Activated T-helper 1 cell treated with Interleukin-2 at 50 U/mL for 16 hours (primary cell): ENCODE measurements at regions not wholly inside any gene's neighbourhood (a gene's known extent, or its start where the extent isn't known, plus 50 kb on each side); places are given as distances from the start of the nearest gene placed in this dataset.

Experiments
- DNase-seq: peaks from one replicate; pipeline ENCODE4 v3.0.0-alpha.2; 2020; ENCODE audit warnings: low read depth

DNA sequence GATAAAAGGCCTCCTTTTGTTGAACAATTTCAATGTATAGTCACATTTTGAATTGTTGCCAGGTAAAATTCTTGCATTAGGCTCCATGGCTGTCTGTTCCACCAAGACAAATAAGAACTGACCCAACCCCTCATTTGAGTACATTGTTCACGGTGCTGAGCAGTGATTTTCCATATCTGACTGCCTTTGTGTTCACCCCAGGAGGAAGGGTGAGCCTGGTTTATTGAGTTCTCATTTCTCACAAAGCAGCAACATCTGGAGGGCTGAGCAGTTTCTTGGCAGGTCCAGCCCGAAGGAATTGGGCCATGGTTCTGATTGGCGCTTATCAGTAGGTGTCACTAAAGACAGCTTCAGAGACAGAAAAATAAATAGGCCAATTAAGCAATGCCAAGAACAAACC is 149.1 kb downstream of the BMP4 start:
- no peak for DNase-seq

DNA sequence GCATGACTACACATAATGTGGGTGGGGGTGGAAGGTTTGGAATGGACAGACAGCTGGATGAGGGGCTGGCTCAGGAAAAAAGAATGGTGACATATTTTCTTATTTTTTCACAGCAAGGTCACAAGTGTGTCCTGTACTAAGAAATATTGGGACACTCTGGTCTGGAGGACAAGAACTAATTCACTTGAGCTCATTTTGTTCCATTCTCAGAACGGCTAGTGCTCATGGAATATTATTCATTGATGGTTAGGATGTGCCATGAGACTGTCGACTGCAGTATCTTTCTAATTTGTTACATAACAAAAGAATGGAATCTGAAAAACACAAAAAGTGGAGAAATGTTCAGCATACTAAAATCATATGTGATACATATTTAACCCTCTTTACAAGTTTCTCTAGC is 149.5 kb downstream of the BMP4 start:
- no peak for DNase-seq

DNA sequence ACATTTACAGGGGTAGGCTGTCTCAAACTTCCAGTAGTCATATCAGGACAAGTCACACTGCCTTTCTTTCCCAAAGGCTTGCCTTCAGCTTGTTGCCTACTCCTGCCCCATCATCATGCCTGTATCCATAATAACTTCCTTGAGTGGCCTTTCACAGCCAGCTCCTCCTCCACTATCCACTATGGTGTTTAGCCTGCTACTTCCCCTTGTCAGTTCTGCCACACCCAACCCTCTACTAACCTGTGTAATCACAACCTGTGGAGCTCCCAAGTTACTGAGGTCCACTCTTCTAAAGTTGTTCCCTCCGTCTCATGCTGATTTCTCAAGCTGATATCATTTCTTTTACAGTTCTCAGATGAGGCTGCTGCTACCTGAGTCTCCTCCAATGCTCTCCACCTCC is 159.9 kb downstream of the BMP4 start:
- no peak for DNase-seq

DNA sequence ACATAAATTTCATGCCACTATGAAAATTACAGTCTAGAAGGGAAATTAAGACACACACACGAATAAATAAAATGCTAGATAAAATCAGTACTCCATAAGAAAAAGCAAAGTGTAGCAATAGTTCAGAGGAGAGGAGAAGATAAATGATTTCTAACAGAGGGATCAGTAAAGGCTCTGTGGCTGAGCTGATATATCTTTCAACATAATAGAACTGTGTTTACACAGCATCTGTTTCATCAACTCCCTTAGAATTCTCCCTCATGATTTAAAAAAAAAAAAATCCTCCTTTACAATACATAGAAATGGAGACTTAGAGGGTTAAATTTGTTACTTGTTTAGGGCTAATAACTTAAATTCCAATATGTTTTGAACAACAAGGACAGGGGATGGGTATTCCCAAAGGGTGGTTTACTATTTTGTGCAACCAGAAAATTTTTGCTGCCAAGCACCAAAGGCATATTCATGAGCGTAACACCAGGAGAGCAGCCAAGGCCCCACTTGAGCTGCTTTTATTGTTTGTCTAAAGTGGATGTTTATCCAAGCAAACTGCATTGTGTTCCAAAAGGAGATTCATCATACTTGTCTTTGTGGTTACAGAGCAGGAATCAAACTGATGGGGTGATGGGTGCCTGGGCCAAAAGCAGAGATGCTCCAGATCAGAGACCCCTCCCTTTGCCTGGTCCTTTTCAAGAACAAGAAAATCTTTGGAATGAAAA is 162.7 kb downstream of the BMP4 start:
- no peak for DNase-seq

DNA sequence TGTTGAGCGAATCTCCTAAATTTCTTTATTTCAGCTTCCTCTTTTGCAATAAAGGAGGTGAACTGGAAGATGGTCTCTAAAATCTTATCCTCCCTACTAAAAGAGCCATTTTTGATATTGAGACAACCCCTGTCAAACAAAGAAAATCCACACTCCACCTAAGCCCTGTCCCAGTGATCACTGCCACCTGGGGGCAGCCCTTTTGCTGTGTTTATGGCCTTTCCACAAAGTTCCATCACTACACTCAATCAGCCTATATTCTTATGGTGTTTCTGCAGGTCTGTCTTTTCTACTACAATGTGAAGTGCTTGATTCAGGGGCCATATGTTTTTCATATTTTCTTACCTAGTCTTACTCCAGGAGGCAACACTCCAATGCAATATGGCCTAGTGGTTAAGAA is 163.7 kb downstream of the BMP4 start:
- no peak for DNase-seq

DNA sequence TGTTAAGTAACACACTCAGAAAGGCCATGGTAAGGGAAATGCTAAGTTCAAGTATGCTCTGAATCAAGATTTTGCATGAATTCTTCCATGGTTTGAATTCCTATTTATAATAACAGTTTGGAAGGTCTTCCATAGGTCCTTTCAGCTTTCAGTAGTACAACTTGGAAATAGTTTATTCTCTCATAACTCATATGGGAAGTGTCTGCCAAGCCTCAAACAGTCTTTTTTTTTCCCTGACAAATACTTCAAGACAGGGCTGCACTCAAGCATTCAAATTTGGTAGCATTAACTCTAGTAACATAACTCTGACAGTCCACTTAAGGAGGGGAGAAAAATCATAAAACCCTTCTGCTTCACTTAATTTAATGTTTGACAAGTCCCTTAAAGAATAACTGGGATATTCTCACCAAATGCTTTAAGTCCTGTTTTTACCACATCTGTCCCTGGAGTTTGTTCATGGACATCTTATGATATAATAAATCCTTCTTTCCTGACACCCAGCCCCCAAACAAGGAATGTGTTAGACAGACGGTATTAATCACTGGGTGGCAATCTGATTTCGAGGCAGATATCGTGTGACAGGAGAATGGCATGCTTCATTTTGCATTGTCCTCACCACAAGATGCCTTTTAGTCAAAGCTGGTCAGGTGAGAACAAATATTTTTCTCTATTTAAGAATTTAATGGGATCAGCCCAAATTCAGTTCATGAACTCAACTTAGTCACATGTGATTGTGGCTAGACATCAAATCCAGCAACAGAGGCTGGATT is 165.7 kb downstream of the BMP4 start:
- no peak for DNase-seq

DNA sequence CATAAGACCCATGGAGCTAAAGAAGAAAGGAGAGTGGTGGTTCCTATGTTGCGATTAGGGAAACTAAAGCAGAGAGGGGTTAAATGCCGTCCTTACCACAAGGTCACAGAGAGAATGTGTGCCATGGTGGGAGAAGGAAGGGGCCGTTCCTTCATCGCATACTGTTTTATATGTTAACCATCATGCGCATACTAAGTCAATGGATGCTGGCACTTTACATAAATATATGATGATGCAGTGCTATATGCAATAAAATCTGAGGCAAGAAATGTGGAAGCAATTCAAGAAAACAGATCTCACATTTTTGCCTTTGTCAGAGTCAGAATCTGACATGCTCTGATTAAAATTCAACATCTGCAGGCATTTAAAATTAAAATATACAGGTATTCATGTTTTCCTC is 168.1 kb downstream of the BMP4 start:
- DNase-seq = no peak

DNA sequence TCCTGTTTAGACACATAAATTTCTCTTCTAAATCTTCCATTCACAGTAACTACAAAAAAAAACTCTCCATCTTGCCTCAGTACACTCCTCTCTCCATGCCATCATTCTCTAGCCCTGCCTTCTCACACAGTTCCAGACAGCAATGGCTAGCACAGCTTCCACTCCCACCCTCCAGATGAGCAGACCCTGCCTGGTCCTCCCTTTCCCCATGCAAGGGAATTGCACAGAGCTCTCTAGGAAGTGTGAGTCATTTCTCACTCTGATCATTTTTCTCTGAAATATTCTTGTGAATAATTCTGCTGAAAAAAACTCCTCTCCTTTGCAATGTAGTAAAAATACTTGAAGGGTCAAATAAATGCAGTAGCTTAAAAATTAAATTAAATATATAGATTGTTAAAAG is 170.6 kb downstream of the BMP4 start:
- DNase-seq = no peak

DNA sequence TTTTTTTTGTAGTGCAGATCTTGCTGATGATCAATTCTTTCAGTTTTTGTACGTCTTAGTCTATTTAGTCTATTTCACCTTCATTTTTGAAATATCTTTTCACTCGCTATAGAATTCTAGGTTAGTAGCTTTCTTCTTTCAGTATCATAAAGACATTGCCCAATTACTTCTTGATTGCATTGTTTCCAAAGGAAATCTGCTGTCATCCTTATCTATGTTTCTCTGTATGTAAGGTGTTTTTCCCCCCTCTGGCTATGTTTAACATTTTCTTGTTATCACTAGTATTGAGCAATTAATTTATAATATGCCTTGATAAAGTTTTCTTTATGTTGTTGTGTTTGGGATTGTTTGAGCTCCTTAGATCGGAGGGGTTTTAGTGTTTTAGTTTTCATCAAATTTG is 171.9 kb downstream of the BMP4 start:
- DNase-seq = no peak

DNA sequence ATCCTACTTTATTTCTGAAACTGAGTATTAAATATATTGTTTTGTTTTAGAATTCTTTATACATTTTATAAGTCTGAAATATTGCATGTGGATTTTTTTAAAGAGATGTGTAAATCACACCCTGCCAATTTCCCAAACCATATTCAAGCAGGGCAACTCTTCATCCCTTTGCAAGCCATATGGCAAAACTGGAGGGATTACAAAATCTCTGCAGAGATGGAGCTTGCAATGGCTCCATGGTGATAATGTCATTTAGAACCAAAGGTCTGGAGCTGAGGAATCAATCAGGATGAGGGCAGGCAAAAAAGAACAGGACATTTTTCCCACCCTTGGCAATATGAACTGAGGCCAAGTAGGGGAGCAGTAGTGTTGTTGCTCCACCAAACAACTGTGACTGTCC is 173.4 kb downstream of the BMP4 start:
- DNase-seq = no peak

DNA sequence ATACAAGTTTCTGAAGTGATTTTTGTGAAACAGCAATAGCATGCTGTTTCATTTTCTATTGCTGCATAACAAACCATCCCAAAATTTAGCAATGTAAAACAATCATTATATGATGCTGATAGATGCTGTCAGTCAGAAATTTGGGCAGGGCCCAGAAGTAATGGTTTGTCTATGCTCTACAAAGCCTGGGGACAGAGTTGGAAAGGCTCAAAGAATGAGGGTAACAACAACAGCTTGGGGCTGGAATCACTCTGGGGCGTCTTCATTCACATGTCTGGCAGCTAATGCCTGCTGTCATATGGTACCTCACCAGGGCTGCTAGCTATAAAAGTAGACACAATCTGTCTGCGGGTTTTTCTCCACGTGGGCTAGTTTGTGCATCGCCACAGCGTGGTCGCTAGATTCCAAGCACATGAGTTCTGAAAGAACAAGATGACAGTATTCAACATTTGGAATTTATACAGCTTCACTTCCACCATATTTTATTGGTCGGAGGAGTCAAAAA is 176.5 kb downstream of the BMP4 start:
- no peak for DNase-seq

DNA sequence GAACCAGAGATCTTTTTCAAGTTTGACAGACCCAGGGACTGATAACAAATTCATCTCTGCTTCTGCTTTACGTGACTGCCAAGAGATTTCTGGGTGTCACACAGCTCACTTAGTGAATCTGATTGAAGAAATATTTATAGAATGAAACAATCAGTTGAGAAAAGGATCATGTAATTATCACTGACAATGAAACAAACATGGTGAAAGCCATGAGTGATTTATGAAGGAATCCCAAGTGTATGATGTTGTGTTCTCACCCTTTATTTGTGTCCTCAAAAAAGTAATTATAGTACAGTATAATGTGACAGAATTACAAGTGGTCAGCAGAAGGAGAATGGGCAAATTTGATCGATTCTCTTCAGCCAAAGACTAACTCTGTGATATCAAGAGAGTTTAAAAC is 177.3 kb downstream of the BMP4 start:
- no peak for DNase-seq

DNA sequence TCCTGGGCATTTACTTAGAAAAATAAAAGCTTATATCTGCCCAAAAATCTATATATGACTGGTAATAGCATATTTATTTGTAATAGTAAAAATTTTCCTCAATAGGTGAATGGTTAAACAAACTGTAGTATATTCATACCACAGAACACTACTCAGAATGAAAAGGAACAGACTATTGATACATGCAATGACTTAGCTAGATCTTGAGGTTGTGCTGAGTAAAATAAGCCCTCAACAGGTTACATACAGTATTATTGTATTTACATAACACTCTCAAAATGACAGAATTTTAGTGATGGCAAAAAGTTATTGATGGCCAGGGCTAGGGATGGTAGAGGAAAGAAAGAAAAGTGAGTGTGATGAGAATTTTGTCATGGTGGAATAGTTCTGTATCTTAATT is 178.4 kb downstream of the BMP4 start:
- no peak for DNase-seq

DNA sequence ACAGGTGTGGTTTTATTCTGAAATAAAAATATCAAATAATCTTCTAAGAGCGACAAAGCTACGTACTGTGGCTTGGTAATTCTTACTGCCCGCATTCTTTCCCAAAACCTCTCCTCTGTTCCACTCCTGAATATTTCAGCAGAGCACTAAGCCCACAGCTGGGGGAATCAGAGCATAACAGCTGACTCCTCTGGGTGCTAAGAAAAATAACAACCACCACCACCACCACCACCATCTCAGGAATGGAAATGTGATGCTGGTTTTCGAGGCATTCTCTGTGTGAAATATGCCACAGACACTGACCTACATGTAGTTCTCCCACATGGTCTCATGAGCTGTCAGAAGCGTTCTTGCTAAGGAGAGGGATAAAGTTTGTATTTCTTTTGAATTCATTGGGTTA is 183.7 kb downstream of the BMP4 start:
- no peak for DNase-seq

DNA sequence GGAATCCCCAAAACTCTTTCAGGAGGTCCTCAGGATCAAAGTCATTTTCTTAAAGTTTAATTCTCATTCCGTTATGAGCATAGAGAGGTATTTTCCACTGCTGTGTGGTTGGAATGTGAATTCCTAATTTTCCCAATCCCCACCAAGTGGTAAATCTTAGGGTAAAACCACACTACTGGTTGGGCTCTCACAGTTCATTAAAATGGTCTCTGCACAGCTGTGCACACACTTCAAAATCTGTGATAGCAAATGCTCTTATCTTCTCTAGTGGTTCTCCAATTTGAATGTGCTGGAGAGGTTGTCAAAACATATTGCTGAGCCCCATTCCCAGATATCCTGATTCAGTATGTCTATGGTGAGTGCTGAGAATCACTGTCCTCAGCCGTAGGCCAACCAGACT is 189.1 kb downstream of the BMP4 start:
- no peak for DNase-seq

DNA sequence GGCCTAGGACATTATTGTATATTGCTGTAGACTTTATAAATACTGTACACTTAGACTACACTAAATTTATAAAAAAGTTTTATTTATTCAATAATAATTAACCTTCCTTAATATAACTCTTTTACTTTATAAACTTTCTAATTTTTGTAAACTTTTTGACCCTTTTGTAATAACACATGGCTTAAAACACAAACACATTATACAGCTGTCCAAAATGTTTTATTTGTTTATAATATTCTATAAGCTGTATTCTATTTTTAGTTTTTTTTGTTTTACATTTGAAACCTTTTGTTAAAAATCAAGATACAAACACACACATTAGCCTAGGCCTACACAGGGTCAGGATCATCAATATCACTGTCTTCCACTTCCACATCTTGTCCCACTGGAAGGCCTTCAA is 190.0 kb downstream of the BMP4 start:
- no peak for DNase-seq

DNA sequence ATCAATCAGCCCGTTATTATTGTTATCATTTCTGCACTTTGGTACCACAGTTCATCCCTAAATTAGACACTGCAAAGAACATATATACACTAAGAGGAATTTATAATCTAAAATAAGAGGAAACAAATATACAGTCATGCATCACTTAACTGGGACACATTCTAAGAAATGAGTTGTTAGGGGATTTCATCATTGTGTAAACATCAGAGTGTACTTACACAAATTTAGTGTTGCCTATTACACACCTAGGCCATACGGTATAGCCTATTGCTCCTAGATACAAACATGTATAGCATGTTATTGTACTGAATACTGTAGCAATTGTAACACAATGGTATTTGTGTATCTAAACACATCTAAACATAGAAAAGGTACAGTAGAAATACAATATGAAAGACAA is 190.5 kb downstream of the BMP4 start:
- DNase-seq = no peak

DNA sequence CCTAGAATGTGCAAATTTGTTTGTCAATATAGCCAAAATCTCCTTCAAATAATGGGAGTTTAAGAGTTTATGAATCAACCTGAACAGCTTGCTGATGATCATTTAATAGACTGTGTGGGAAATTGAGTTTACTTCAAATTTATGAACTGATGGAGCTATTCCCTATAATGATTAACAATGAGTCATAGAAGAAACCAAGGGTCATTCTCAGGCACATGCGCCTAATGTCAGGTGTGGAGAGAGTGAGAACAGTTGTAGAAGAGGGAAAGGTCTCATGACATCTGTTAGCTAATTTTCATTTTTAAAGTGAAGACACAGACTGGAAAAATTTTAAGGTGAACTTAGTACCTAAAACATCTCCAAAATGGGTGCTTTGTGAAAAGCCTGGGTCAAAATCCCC is 191.8 kb downstream of the BMP4 start:
- DNase-seq = no peak

DNA sequence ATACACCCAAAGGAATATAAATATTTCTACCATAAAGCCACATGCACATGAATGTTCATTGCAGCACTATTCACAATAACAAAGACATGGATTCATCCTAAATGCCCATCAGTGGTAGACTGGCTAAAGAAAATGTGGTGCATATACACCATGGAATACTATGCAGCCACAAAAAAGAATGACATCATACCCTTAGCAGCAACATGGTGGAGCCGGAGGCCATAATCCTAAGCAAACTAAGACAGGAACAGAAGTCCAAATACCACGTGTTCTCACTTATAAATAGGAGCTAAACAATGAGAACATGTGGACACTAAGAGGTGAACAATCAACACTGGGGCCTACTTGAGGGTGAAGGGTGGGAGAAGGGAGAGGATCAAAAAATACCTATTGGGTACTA is 198.5 kb downstream of the BMP4 start:
- DNase-seq = no peak

DNA sequence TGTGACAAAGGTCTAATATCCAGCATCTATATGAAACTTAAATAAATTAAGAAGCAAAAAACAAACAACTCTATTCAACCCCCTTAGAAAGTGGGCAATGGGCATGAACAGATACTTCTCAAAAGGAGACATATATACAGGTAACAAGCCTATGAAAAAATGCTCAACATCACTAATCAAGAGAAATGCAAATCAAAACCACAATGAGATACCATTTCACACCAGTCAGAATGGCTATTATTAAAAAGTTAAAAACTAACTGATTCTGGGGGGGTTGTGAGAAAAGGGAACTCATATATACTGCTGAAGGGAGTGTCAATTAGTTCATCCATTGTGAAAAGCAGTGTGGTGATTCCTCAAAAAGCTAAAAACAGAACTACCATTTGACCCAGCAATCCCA is 198.9 kb downstream of the BMP4 start:
- no peak for DNase-seq

DNA sequence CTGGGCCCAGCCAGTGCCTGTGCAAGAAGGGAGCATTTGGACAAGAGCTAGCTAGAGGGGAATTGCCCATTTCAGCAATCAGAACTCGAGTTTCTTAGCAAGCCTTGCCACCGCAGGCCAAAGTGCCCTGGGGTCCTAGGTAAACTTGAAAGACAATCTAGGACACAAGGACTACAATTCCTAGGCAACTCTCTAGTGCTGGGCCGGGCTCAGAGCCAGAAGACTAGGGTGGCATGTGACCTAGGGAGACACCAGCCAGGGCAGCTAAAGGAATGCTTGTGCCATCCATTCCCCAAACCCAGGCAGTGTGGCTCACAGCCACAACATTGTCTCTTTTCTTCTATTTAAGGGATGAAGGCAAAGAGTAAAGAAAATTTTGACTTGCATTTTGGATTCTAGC is 205.0 kb downstream of the BMP4 start:
- DNase-seq = no peak

DNA sequence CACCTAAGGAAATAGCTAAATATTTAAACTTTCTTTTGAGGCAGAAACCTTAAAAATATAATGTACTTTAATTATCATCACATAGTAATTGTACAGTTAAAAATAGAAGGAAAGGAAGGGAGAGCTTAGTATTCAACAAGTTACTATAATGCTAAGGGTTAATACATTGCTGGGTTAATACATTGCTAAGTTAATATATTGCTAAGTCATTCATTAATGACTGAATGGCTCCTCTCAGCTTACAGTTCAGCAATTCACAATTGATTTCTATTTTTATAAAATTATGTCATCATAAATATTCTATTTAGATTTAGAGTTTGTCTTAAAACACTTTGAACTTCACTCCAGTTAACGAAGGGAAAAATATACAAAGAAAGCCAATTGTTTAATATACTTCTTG is 207.9 kb downstream of the BMP4 start:
- no peak for DNase-seq

DNA sequence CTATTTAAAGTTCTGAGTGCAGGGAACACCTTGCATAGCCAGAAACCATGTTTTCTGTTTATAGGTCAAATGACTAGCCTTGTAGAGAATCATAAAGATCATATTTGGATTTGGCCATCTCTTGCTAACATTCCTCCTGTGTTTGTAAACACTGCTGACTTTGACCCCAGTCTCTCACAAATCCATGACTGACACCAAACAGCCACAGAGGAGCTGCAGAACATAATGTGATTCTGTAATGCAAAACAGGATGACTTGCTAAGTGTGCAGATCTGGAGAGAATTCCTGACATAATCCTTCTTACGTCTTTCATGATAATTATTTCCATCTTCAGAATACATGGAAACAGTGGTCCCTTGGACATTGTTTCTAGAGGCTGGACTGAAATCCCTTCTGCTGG is 211.8 kb downstream of the BMP4 start:
- no peak for DNase-seq

DNA sequence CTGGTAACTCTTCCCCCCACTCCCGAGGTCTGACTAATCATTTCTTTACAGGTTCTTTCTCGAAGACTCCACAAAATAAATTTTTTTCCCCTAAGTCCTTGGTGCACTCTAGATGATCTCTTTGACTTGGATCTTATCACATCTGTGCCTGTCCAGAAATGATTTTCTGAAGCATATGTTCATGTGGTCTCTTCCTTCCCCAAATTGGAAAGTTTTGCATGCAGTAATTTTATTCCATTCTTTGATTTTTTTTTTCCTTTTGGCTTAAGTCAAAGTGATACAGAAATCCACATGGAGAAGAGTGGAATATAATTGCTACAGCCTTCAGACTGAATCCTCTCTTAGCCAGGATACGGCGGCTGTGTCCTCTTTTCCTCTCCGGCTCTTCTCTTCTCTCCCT is 213.3 kb downstream of the BMP4 start:
- DNase-seq = no peak
